ENCODE measurements at regions not wholly inside any gene's neighbourhood (a gene's known extent, or its start where the extent isn't known, plus 50 kb on each side); places are given as distances from the start of the nearest gene placed in this dataset.

- no peak for TF ChIP-seq JUN (IDR thresholded peaks at IDR 0.05; ENCODE audit: borderline replicate concordance, insufficient read depth, insufficient read length, low read depth)
- no peak for TF ChIP-seq FOS (IDR thresholded peaks at IDR 0.05; ENCODE audit: borderline replicate concordance, insufficient read depth, low read length)
- no peak for TF ChIP-seq GATA2 (IDR thresholded peaks at IDR 0.05; ENCODE audit: insufficient read depth, insufficient read length, low read depth, low read length)
- TF ChIP-seq EZH2 (IDR thresholded peaks at IDR 0.05; ENCODE audit: borderline replicate concordance, low read depth, low read length, severe bottlenecking): no peak
- TF ChIP-seq POLR2A (IDR thresholded peaks at IDR 0.05; ENCODE audit: low read depth, low read length): no peak
- TF ChIP-seq MYC (IDR thresholded peaks at IDR 0.05; ENCODE audit: low read depth, low read length): no peak
- no peak for TF ChIP-seq POLR2AphosphoS5 (IDR thresholded peaks at IDR 0.05; ENCODE audit: insufficient read depth, low read depth, low read length)
- no peak for TF ChIP-seq CTCF (IDR thresholded peaks at IDR 0.05; ENCODE audit: extremely low read depth in 1 of 2, insufficient read depth in 1 of 2, low read depth in 1 of 2, low read length in 2 of 2)
- no peak for TF ChIP-seq MAX (IDR thresholded peaks at IDR 0.05; ENCODE audit: insufficient read depth, insufficient read length)
- CTCF ChIA-PET: interaction anchor here (1.2 to 1.5 kb wide), 2 partner anchors 9 to 16 kb away, joined by 4 to 5 read pairs; no protein-coding TSS in a partner anchor
- H3K4me2 ChIP-seq (ENCODE audit: insufficient read depth, low read length): no peak overlapping the region
- no peak overlapping the region for H3K4me3 ChIP-seq (replicated peaks in 1 of 3; ENCODE audit: insufficient read depth in 1 of 3, low read depth in 1 of 3, low read length in 3 of 3)
- intact Hi-C loops (cut with micrococcal nuclease) (no loop called here), dilution Hi-C loops (cut with MboI; ENCODE audit: extremely low pct_ligation_motif_present, low sequenced_read_pairs) (no loop called here)
- H3K9ac ChIP-seq (replicated peaks; ENCODE audit: extremely low read depth, insufficient read depth, low read length): no peak overlapping the region
- DNase-seq (ENCODE audit: low read depth, low spot score) (no peak), FAIRE-seq (no peak)
- H3K9me1 ChIP-seq (replicated peaks; ENCODE audit: control insufficient read depth, extremely low read depth, insufficient read depth, low read length): no peaks in the 10 kb centered on the region
- no peaks in the 10 kb centered on the region for H3K9me3 ChIP-seq (replicated peaks; ENCODE audit: control insufficient read depth, insufficient read depth, low read length)
- peaks cover 4 to 7% of the 10 kb centered on the region in 2 experiments for H3K27me3 ChIP-seq (ENCODE audit: control insufficient read depth in 2 of 2, insufficient read depth in 2 of 2, low read length in 2 of 2)
- H3K79me2 ChIP-seq (ENCODE audit: control insufficient read depth, insufficient read depth, low read length): no peaks in the 10 kb centered on the region
- no peaks in the 10 kb centered on the region for H3K36me3 ChIP-seq (ENCODE audit: control insufficient read depth in 2 of 2, extremely low read depth in 1 of 2, insufficient read depth in 2 of 2, low read length in 2 of 2)
- no peaks in the 10 kb centered on the region for H3K4me1 ChIP-seq (ENCODE audit: control insufficient read depth, extremely low read depth, insufficient read depth, low read length)
- H4K20me1 ChIP-seq (replicated peaks; ENCODE audit: control insufficient read depth, extremely low read depth, insufficient read depth, low read length): no peaks in the 10 kb centered on the region
- H2AFZ ChIP-seq (ENCODE audit: low read depth, low read length): no peak overlapping the region
- BruUV-seq (replicated peaks): no TSS peak
- H3K27ac ChIP-seq (ENCODE audit: insufficient read depth, low read depth, low read length): no peak overlapping the region
- POLR2A ChIA-PET: no interaction called here
Measured at GRCh38 chr12:25372002-25372401, 121.3 kb upstream of the KRAS start.

Measured in endothelial cell of umbilical vein (primary cell).